Liver (tissue), 8 donors: ENCODE measurements at regions not wholly inside any gene's neighbourhood (a gene's known extent, or its start where the extent isn't known, plus 50 kb on each side); places are given as distances from the start of the nearest gene placed in this dataset.

Source experiments
- DNase-seq: peaks from one replicate; pipeline ENCODE4 v3.0.0-alpha.2; 2017; ENCODE audit warnings: low spot score
- H3K27ac ChIP-seq, 2 donors: one replicate each; pipeline ENCODE4 v1.7.0; 2013; ENCODE audit warnings: inconsistent platforms in 2 of 2, low read length in 2 of 2, control low read depth in 1 of 2, low read depth in 1 of 2, mild to moderate bottlenecking in 1 of 2
- H3K27me3 ChIP-seq, 4 donors: one replicate each; pipeline versions ENCODE4 v1.6.1 to v1.7.0; 2013; ENCODE audit warnings: low read length in 3 of 4, inconsistent platforms in 1 of 4, mild to moderate bottlenecking in 1 of 4, moderate library complexity in 1 of 4; ENCODE audit not compliant: control insufficient read depth in 4 of 4, insufficient read depth in 4 of 4
- H3K36me3 ChIP-seq, 4 donors: one replicate each; pipeline versions ENCODE4 v1.6.1 to v1.7.0; 2013; ENCODE audit warnings: low read length in 3 of 4, mild to moderate bottlenecking in 3 of 4, low read depth in 1 of 4, moderate library complexity in 1 of 4; ENCODE audit not compliant: control insufficient read depth in 4 of 4, insufficient read depth in 3 of 4
- H3K4me1 ChIP-seq, 4 donors: one replicate each; pipeline versions ENCODE4 v1.6.1 to v1.7.0; 2013; ENCODE audit warnings: low read length in 3 of 4, mild to moderate bottlenecking in 3 of 4, moderate library complexity in 1 of 4; ENCODE audit not compliant: control insufficient read depth in 4 of 4, insufficient read depth in 4 of 4
- H3K4me3 ChIP-seq, 3 donors: one replicate each; pipeline versions ENCODE4 v1.6.1 to v1.7.0; 2013; ENCODE audit warnings: low read length in 3 of 3, control low read depth in 1 of 3, low read depth in 1 of 3, mild to moderate bottlenecking in 1 of 3
- H3K9ac ChIP-seq, 2 donors: one replicate each; pipeline ENCODE4 v1.7.0; 2013; ENCODE audit warnings: low read length in 2 of 2, mild to moderate bottlenecking in 2 of 2, moderate library complexity in 2 of 2, control low read depth in 1 of 2, low read depth in 1 of 2
- H3K9me3 ChIP-seq, 4 donors: one replicate each; pipeline versions ENCODE4 v1.6.1 to v1.7.0; 2013; ENCODE audit warnings: low read length in 3 of 4; ENCODE audit not compliant: control insufficient read depth in 4 of 4
- ATF3 ChIP-seq: IDR thresholded peaks from 2 replicates; pipeline ENCODE4 v1.6.1; 2016; ENCODE audit warnings: antibody characterized with exemption
- FOXA1 ChIP-seq: IDR thresholded peaks from 2 replicates; pipeline ENCODE4 v1.6.1; 2016; ENCODE audit warnings: antibody characterized with exemption
- FOXA2 ChIP-seq: IDR thresholded peaks from 2 replicates; pipeline ENCODE4 v1.6.1; 2016; ENCODE audit warnings: antibody characterized with exemption
- GABPA ChIP-seq, 2 donors: IDR thresholded peaks in 1 of 2; conservative IDR thresholded peaks in 1 of 2; 2 replicates each; pipeline ENCODE4 v1.6.1; 2016; ENCODE audit warnings: antibody characterized with exemption in 2 of 2, mild to moderate bottlenecking in 1 of 2, moderate library complexity in 1 of 2
- HNF4A ChIP-seq, 2 donors: conservative IDR thresholded peaks; 2 replicates each; pipeline ENCODE4 v1.6.1; 2016; ENCODE audit warnings: antibody characterized with exemption in 2 of 2, mild to moderate bottlenecking in 2 of 2
- HNF4G ChIP-seq: IDR thresholded peaks from 2 replicates; pipeline ENCODE4 v1.6.1; 2016; ENCODE audit warnings: antibody characterized with exemption
- JUND ChIP-seq, 2 donors: IDR thresholded peaks; 2 replicates each; pipeline ENCODE4 v1.6.1; 2016; ENCODE audit warnings: antibody characterized with exemption in 2 of 2
- NR2F2 ChIP-seq: IDR thresholded peaks from 2 replicates; pipeline ENCODE4 v1.6.1; 2016; ENCODE audit warnings: antibody characterized with exemption
- RAD21 ChIP-seq, 2 donors: IDR thresholded peaks; 2 replicates each; pipeline ENCODE4 v1.6.1; 2016; ENCODE audit warnings: antibody characterized with exemption in 2 of 2, mild to moderate bottlenecking in 2 of 2
- REST ChIP-seq: IDR thresholded peaks from 2 replicates; pipeline ENCODE4 v1.6.1; 2016; ENCODE audit warnings: antibody characterized with exemption, mild to moderate bottlenecking
- YY1 ChIP-seq: IDR thresholded peaks from 2 replicates; pipeline ENCODE4 v1.6.1; 2016; ENCODE audit warnings: antibody characterized with exemption, mild to moderate bottlenecking
- ZBTB33 ChIP-seq: IDR thresholded peaks from 2 replicates; pipeline ENCODE4 v1.6.1; 2016; ENCODE audit warnings: antibody characterized with exemption
- WGBS: extraction: QIAGEN DNeasy Blood & Tissue Kit; methylation state at CpG from one replicate; pipeline ENCODE4 v1.1.7; 2013; 5-methylcytosine and 5-hydroxymethylcytosine counted together
- TF ChIP-seq, protein P1 (sequence below): fragments of 150-350 bp; IDR thresholded peaks from 2 replicates; pipeline ENCODE4 v1.5.1; 2017; ENCODE audit warnings: improper control_type of control experiment, low read depth, low read length; ENCODE audit not compliant: missing input control
- TF ChIP-seq, protein P2 (sequence below): IDR thresholded peaks from 2 replicates; pipeline ENCODE4 v1.6.1; 2016; ENCODE audit warnings: antibody characterized with exemption
- donor health status: healthy.
- donor health status: healthy.
- donor health status: healthy.
- donor health status: healthy.
- donor health status: healthy.

DNA sequence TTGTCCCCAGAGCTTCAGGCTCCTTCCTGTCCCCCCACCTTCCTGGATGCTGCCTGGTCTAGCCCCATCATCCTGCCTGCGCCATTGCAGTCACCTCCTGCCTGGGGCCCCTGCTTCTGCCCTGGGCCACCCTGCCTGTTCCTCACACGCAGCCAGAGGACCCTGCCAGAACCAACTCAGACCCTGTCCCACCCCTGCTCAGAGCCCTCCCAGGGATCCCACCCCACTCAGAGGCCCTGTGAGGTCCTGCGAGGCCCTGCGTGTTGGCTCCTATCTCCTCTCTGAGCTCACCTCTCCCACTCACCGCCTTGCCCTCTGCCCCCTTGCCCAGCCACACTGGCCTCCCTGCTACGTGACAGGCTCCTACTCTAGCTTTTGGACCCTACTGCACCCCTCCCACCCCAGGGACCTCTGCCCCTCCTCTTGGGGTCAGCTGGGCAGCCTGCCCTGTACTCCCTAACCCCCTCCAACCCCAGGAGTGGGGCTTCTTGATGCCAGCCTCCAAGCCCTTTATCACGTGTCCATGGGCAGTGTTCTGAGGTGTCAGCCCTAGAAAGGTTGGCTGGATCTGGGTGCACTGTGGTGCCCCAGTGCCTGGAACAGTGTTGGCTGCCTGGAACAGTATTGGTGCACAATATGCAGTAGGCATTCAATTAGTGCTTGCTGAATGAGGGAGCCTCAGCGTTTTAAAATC lies 68.3 kb downstream of the CEBPB start:
- Histone ChIP-seq H3K36me3 (no peaks in the 10 kb centered on the region), H3K27ac (no peak overlapping the region), H3K27me3 (no peaks in the 10 kb centered on the region), H3K9me3 (no peaks in the 10 kb centered on the region), H3K4me3 (no peak overlapping the region), H3K9ac (no peak overlapping the region), H3K4me1 (peaks cover 0 to 7% (median under 1%) of the 10 kb centered on the region in 4 donors)
- DNase-seq, result no peak
- 95% methylated on average over 8 of the region's 8 CpGs for WGBS
- TF ChIP-seq HNF4G (no peak), NR2F2 (no peak), GABPA (IDR thresholded peaks at IDR 0.05 in 1 of 2, conservative IDR thresholded peaks at IDR 0.05 in 1 of 2) (no peak), FOXA2 (no peak), YY1 (no peak)
- TF ChIP-seq, protein P1, sequence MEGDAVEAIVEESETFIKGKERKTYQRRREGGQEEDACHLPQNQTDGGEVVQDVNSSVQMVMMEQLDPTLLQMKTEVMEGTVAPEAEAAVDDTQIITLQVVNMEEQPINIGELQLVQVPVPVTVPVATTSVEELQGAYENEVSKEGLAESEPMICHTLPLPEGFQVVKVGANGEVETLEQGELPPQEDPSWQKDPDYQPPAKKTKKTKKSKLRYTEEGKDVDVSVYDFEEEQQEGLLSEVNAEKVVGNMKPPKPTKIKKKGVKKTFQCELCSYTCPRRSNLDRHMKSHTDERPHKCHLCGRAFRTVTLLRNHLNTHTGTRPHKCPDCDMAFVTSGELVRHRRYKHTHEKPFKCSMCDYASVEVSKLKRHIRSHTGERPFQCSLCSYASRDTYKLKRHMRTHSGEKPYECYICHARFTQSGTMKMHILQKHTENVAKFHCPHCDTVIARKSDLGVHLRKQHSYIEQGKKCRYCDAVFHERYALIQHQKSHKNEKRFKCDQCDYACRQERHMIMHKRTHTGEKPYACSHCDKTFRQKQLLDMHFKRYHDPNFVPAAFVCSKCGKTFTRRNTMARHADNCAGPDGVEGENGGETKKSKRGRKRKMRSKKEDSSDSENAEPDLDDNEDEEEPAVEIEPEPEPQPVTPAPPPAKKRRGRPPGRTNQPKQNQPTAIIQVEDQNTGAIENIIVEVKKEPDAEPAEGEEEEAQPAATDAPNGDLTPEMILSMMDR, result no peak

DNA sequence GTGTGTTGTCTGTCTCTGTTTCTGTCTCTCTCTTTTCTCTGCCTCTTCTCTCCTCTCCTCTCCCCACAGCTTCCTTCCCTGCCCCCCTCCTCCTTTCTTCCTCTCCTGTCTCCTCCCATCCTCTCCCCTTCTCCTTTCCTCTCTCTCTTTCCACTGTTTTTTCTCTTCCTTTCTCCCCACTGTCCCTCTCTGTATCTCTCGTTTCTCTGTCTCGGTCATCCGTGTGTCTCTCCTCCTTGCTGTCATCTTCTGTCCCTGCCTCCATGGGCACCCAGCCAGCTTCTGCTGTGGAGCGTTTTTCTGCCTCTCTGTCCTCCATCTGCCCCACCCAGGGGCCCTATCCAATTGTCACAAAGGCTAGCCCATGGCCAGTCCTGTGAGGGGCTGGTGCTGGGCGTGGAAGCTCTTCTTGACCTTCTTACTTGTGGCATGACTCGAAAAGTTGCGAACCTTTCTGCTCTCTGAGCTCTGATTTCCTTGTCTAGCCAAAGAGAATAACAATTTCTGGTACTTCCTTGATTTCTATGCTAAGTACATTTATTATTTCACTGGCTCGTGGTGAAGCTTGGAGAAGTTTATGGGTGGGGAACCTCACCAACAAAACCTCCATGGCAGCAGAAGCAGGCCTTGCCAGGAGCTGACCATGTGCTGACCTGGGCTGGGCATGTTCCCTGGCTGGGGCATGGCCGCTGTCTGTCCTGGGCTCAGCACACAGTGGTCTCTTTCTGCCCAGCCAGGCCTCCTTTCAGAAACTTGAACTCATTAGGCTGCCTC lies 69.3 kb downstream of the CEBPB start:
- Histone ChIP-seq H3K36me3 (no peaks in the 10 kb centered on the region), H3K27ac (peak overlapping the region; percentile 23 to 28), H3K27me3 (no peaks in the 10 kb centered on the region), H3K4me1 (peaks cover 0 to 7% (median under 1%) of the 10 kb centered on the region in 4 donors), H3K9me3 (no peaks in the 10 kb centered on the region), H3K4me3 (no peak overlapping the region), H3K9ac (no peak overlapping the region)
- no peak for DNase-seq
- 62% methylated on average over 9 of the region's 9 CpGs for WGBS
- TF ChIP-seq RAD21 (IDR thresholded peaks at IDR 0.05) (no peak), HNF4A (conservative IDR thresholded peaks at IDR 0.05) (no peak), YY1 (no peak), FOXA2 (no peak), JUND (IDR thresholded peaks at IDR 0.05) (no peak), FOXA1 (no peak), ATF3 (no peak), ZBTB33 (no peak), REST (no peak)
- TF ChIP-seq, protein P2, sequence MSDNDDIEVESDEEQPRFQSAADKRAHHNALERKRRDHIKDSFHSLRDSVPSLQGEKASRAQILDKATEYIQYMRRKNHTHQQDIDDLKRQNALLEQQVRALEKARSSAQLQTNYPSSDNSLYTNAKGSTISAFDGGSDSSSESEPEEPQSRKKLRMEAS, result no peak
- TF ChIP-seq, protein P1, result no peak
